ENCODE measurements at regions not wholly inside any gene's neighbourhood (a gene's known extent, or its start where the extent isn't known, plus 50 kb on each side); places are given as distances from the start of the nearest gene placed in this dataset.

DNA sequence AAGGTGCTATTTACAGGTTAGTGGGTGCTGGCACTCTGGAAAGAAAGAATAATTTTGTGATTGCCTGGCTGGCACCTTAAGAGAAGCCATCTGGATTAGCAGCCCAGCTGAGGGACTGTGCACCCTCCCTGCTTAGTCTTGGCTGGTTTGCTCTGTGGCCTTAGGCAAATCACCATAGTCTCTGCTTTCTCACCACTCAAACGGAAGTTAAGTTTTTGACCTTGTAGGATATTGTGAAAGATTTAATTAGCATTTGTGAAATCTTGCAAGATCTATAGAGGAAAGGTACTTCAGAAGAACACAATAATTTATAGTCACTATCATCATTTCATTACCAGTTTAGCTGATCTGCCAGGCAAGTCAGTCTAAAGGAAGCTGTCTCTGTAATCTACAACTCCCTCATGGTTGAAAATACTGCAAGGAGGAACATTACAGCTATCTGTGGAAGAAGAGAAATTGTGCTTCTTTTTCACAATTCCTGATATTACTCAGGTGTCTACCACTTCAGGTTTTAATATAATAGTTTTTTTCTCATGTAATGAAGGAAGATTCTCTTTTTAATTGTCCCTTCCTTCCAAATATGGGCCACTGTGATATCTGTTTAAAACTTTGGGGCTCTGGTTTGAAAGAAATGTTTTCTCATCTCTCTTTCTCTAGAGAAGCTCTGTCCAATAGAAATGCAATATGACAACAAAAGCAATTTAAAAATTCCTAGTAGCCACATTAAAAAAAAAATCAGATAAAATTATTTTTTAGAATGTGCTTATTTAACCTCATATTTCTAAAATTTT lies 219.6 kb downstream of the PTEN start:
- Histone ChIP-seq H3K27ac (ENCODE audit: low read depth, low read length, poor library complexity, severe bottlenecking) (no peak overlapping the region), H3K9me3 (ENCODE audit: low read depth, low read length, poor library complexity, severe bottlenecking) (no peaks in the 10 kb centered on the region), H3K36me3 (ENCODE audit: insufficient read depth, low read length, poor library complexity, severe bottlenecking) (no peaks in the 10 kb centered on the region), H3K4me3 (ENCODE audit: low read depth, low read length, poor library complexity, severe bottlenecking) (no peak overlapping the region), H3K4me1 (ENCODE audit: insufficient read depth, low read length, poor library complexity, severe bottlenecking) (no peaks in the 10 kb centered on the region), H3K27me3 (replicated peaks; ENCODE audit: insufficient read depth, low read depth, low read length, poor library complexity) (no peaks in the 10 kb centered on the region)
- ChIA-PET CTCF (no interaction called here), POLR2A (ENCODE audit: low non-redundant PET) (no interaction called here)
- DNase-seq (ENCODE audit: low spot score): peak; percentile 53
- no peak for TF ChIP-seq EZH2 (IDR thresholded peaks at IDR 0.05; ENCODE audit: borderline replicate concordance, low read depth, low read length, poor library complexity, severe bottlenecking)
- TF ChIP-seq, protein P1, sequence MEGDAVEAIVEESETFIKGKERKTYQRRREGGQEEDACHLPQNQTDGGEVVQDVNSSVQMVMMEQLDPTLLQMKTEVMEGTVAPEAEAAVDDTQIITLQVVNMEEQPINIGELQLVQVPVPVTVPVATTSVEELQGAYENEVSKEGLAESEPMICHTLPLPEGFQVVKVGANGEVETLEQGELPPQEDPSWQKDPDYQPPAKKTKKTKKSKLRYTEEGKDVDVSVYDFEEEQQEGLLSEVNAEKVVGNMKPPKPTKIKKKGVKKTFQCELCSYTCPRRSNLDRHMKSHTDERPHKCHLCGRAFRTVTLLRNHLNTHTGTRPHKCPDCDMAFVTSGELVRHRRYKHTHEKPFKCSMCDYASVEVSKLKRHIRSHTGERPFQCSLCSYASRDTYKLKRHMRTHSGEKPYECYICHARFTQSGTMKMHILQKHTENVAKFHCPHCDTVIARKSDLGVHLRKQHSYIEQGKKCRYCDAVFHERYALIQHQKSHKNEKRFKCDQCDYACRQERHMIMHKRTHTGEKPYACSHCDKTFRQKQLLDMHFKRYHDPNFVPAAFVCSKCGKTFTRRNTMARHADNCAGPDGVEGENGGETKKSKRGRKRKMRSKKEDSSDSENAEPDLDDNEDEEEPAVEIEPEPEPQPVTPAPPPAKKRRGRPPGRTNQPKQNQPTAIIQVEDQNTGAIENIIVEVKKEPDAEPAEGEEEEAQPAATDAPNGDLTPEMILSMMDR (conservative IDR thresholded peaks at IDR 0.05; ENCODE audit: low read depth, low read length): no peak
- BruUV-seq (replicated peaks): no TSS peak
- intact Hi-C loops (cut with micrococcal nuclease; ENCODE audit: unreplicated experiment): no loop called here

DNA sequence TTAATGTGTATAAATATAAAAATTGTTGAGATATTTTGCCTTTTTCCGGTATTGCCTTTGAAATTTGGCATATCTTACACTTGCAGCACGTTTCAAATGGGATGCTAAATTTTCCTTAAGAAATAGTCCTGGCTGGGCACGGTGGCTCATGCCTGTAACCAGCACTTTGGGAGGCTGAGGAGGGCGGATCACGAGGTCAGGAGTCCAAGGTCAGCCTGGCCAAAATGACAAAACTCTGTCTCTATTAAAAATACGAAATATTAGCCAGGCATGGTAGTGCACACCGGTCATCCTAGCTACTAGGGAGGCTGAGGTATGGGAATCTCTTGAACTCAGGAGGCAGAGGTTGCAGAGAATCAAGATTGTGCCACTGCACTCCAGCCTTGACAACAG lies 220.2 kb downstream of the PTEN start:
- ChIA-PET POLR2A (ENCODE audit: low non-redundant PET) (no interaction called here), CTCF (no interaction called here)

GRCh38 chr10:88086187-88086960 lies 222.9 kb downstream of the PTEN start:
- POLR2A ChIA-PET (ENCODE audit: low non-redundant PET): no interaction called here
- CTCF ChIA-PET: interaction anchor here (0.6 kb wide), 1 partner anchor 252 kb away, joined by 3 read pairs; no protein-coding TSS in a partner anchor
- Histone ChIP-seq H3K36me3 (ENCODE audit: insufficient read depth, low read length, poor library complexity, severe bottlenecking) (no peaks in the 10 kb centered on the region), H3K4me3 (ENCODE audit: low read depth, low read length, poor library complexity, severe bottlenecking) (no peak overlapping the region), H3K27me3 (replicated peaks; ENCODE audit: insufficient read depth, low read depth, low read length, poor library complexity) (no peaks in the 10 kb centered on the region), H3K4me1 (ENCODE audit: insufficient read depth, low read length, poor library complexity, severe bottlenecking) (no peaks in the 10 kb centered on the region), H3K9me3 (ENCODE audit: low read depth, low read length, poor library complexity, severe bottlenecking) (no peaks in the 10 kb centered on the region), H3K27ac (ENCODE audit: low read depth, low read length, poor library complexity, severe bottlenecking) (no peak overlapping the region)
- intact Hi-C loops (cut with micrococcal nuclease; ENCODE audit: unreplicated experiment): no loop called here
- no TSS peak for BruUV-seq (replicated peaks)
- TF ChIP-seq EZH2 (IDR thresholded peaks at IDR 0.05; ENCODE audit: borderline replicate concordance, low read depth, low read length, poor library complexity, severe bottlenecking): no peak
- TF ChIP-seq, protein P1 (conservative IDR thresholded peaks at IDR 0.05; ENCODE audit: low read depth, low read length): no peak
- no peak for DNase-seq (ENCODE audit: low spot score)

More for the DNA sequence above, 220.2 kb downstream of the PTEN start:
- BruUV-seq (replicated peaks): no TSS peak
- H3K9me3 ChIP-seq (ENCODE audit: low read depth, low read length, poor library complexity, severe bottlenecking): no peaks in the 10 kb centered on the region
- intact Hi-C loops (cut with micrococcal nuclease; ENCODE audit: unreplicated experiment): no loop called here
- no peak for TF ChIP-seq EZH2 (IDR thresholded peaks at IDR 0.05; ENCODE audit: borderline replicate concordance, low read depth, low read length, poor library complexity, severe bottlenecking)
- TF ChIP-seq, protein P1 (conservative IDR thresholded peaks at IDR 0.05; ENCODE audit: low read depth, low read length): no peak
- no peaks in the 10 kb centered on the region for H3K4me1 ChIP-seq (ENCODE audit: insufficient read depth, low read length, poor library complexity, severe bottlenecking)
- H3K27ac ChIP-seq (ENCODE audit: low read depth, low read length, poor library complexity, severe bottlenecking): no peak overlapping the region
- H3K36me3 ChIP-seq (ENCODE audit: insufficient read depth, low read length, poor library complexity, severe bottlenecking): no peaks in the 10 kb centered on the region
- H3K27me3 ChIP-seq (replicated peaks; ENCODE audit: insufficient read depth, low read depth, low read length, poor library complexity): no peaks in the 10 kb centered on the region
- H3K4me3 ChIP-seq (ENCODE audit: low read depth, low read length, poor library complexity, severe bottlenecking): no peak overlapping the region
- DNase-seq (ENCODE audit: low spot score): no peak

All from A673 (cell line).